ENCODE measurements at regions not wholly inside any gene's neighbourhood (a gene's known extent, or its start where the extent isn't known, plus 50 kb on each side); places are given as distances from the start of the nearest gene placed in this dataset.

DNA sequence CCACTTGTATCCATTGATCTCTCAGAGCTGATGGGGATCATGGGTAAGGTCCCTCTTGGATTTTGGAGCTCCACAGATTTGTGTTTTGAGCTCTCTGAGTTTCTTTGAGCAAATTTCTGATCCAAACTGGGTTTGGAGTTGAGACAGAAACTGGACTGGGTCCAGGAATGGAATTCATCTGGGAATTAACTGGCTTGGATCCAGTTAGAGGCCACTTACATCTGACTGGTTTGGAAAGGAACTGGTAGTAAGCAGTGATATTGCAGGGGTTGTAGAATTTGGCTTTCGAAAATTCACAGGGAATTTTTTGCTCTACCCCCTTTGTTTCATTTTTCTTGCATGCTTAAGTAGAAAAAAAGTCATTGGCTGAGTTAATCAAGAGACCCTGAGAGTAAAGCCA lies 245.6 kb downstream of the SEMA3D start:
- 0% methylated on average over 1 of the region's 1 CpG for WGBS (ENCODE audit: insufficient coverage, insufficient replicate concordance, low lambda C conversion rate, missing lambda C conversion rate)
- Histone ChIP-seq H3K27me3 (replicated peaks in 1 of 2; ENCODE audit: control insufficient read depth in 2 of 2, insufficient read depth in 2 of 2, low read length in 1 of 2) (no peaks in the 10 kb centered on the region), H3K9ac (ENCODE audit: control insufficient read depth, insufficient read depth, low read length) (no peak overlapping the region), H3K4me1 (ENCODE audit: control insufficient read depth, insufficient read depth, low read length) (no peaks in the 10 kb centered on the region), H2AFZ (ENCODE audit: control insufficient read depth, low read depth, low read length) (no peak overlapping the region), H3K4me3 (no peak overlapping the region), H3K36me3 (ENCODE audit: control insufficient read depth in 2 of 2, insufficient read depth in 2 of 2, low read length in 1 of 2) (no peaks in the 10 kb centered on the region), H3K9me3 (replicated peaks; ENCODE audit: control insufficient read depth, insufficient read depth, low read length) (no peaks in the 10 kb centered on the region), H4K20me1 (ENCODE audit: control insufficient read depth, insufficient read depth) (no peaks in the 10 kb centered on the region), H3K27ac (ENCODE audit: control insufficient read depth, insufficient read depth) (no peak overlapping the region), H3K4me2 (ENCODE audit: control insufficient read depth, insufficient read depth) (no peak overlapping the region), H3K79me2 (ENCODE audit: control insufficient read depth, insufficient read depth, low read length) (no peaks in the 10 kb centered on the region)
- DNase-seq (ENCODE audit: low read depth, low spot score) = no peak
- FAIRE-seq = no peak
- SMC1A ChIA-PET (ENCODE audit: uncharacterized antibody, unreplicated experiment) = interaction anchor here (0.6 kb wide), 1 partner anchor 580 kb away, joined by 4 read pairs; no protein-coding TSS in a partner anchor
- no peak for ATAC-seq
- in situ Hi-C loops (cut with MboI) = no loop called here
- intact Hi-C loops (cut with micrococcal nuclease; ENCODE audit: unreplicated experiment) = no loop called here
- no TSS peak for BruUV-seq (replicated peaks)
- POLR2A ChIA-PET = no interaction called here
- CTCF ChIA-PET = no interaction called here
- RAD21 ChIA-PET (ENCODE audit: unreplicated experiment) = no interaction called here
- TF ChIP-seq, protein P1, sequence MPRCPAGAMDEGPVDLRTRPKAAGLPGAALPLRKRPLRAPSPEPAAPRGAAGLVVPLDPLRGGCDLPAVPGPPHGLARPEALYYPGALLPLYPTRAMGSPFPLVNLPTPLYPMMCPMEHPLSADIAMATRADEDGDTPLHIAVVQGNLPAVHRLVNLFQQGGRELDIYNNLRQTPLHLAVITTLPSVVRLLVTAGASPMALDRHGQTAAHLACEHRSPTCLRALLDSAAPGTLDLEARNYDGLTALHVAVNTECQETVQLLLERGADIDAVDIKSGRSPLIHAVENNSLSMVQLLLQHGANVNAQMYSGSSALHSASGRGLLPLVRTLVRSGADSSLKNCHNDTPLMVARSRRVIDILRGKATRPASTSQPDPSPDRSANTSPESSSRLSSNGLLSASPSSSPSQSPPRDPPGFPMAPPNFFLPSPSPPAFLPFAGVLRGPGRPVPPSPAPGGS (IDR thresholded peaks at IDR 0.05; ENCODE audit: borderline replicate concordance, insufficient read depth, low read depth, low read length, poor library complexity, severe bottlenecking) = no peak
- no peak for TF ChIP-seq EED (IDR thresholded peaks at IDR 0.05; ENCODE audit: low read depth)
- no peak for TF ChIP-seq BRCA1 (IDR thresholded peaks at IDR 0.05; ENCODE audit: low read depth, low read length)
- no peak for TF ChIP-seq EZH2 (IDR thresholded peaks at IDR 0.05; ENCODE audit: borderline replicate concordance, control insufficient read depth, low read depth, low read length)
- TF ChIP-seq IKZF2 (IDR thresholded peaks at IDR 0.05) = no peak
- TF ChIP-seq, protein P2, sequence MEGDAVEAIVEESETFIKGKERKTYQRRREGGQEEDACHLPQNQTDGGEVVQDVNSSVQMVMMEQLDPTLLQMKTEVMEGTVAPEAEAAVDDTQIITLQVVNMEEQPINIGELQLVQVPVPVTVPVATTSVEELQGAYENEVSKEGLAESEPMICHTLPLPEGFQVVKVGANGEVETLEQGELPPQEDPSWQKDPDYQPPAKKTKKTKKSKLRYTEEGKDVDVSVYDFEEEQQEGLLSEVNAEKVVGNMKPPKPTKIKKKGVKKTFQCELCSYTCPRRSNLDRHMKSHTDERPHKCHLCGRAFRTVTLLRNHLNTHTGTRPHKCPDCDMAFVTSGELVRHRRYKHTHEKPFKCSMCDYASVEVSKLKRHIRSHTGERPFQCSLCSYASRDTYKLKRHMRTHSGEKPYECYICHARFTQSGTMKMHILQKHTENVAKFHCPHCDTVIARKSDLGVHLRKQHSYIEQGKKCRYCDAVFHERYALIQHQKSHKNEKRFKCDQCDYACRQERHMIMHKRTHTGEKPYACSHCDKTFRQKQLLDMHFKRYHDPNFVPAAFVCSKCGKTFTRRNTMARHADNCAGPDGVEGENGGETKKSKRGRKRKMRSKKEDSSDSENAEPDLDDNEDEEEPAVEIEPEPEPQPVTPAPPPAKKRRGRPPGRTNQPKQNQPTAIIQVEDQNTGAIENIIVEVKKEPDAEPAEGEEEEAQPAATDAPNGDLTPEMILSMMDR (IDR thresholded peaks at IDR 0.05 in 2 of 3, conservative IDR thresholded peaks at IDR 0.05 in 1 of 3; ENCODE audit: control insufficient read depth in 2 of 3, extremely low read depth in 1 of 3, insufficient read depth in 1 of 3, low read depth in 3 of 3, low read length in 3 of 3) = no peak
- TF ChIP-seq CEBPB (IDR thresholded peaks at IDR 0.05; ENCODE audit: borderline replicate concordance in 1 of 2, low read depth in 2 of 2, low read length in 2 of 2) = no peak
- no peak for TF ChIP-seq ZNF207 (IDR thresholded peaks at IDR 0.05; ENCODE audit: borderline replicate concordance)
- no peak for TF ChIP-seq ASH2L (IDR thresholded peaks at IDR 0.05; ENCODE audit: borderline replicate concordance, low read depth)
- TF ChIP-seq SMARCA5 (IDR thresholded peaks at IDR 0.05) = no peak
- TF ChIP-seq, protein P3, sequence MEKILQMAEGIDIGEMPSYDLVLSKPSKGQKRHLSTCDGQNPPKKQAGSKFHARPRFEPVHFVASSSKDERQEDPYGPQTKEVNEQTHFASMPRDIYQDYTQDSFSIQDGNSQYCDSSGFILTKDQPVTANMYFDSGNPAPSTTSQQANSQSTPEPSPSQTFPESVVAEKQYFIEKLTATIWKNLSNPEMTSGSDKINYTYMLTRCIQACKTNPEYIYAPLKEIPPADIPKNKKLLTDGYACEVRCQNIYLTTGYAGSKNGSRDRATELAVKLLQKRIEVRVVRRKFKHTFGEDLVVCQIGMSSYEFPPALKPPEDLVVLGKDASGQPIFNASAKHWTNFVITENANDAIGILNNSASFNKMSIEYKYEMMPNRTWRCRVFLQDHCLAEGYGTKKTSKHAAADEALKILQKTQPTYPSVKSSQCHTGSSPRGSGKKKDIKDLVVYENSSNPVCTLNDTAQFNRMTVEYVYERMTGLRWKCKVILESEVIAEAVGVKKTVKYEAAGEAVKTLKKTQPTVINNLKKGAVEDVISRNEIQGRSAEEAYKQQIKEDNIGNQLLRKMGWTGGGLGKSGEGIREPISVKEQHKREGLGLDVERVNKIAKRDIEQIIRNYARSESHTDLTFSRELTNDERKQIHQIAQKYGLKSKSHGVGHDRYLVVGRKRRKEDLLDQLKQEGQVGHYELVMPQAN (conservative IDR thresholded peaks at IDR 0.05) = no peak
- no peak for TF ChIP-seq SRF (IDR thresholded peaks at IDR 0.05; ENCODE audit: low read depth in 2 of 2, low read length in 2 of 2)
- TF ChIP-seq RB1 (IDR thresholded peaks at IDR 0.05; ENCODE audit: borderline replicate concordance) = no peak
- TF ChIP-seq TCF3 (IDR thresholded peaks at IDR 0.05; ENCODE audit: borderline replicate concordance, insufficient read depth, low read depth, low read length) = no peak
- TF ChIP-seq RAD51 (IDR thresholded peaks at IDR 0.05) = no peak
- TF ChIP-seq, protein P4, sequence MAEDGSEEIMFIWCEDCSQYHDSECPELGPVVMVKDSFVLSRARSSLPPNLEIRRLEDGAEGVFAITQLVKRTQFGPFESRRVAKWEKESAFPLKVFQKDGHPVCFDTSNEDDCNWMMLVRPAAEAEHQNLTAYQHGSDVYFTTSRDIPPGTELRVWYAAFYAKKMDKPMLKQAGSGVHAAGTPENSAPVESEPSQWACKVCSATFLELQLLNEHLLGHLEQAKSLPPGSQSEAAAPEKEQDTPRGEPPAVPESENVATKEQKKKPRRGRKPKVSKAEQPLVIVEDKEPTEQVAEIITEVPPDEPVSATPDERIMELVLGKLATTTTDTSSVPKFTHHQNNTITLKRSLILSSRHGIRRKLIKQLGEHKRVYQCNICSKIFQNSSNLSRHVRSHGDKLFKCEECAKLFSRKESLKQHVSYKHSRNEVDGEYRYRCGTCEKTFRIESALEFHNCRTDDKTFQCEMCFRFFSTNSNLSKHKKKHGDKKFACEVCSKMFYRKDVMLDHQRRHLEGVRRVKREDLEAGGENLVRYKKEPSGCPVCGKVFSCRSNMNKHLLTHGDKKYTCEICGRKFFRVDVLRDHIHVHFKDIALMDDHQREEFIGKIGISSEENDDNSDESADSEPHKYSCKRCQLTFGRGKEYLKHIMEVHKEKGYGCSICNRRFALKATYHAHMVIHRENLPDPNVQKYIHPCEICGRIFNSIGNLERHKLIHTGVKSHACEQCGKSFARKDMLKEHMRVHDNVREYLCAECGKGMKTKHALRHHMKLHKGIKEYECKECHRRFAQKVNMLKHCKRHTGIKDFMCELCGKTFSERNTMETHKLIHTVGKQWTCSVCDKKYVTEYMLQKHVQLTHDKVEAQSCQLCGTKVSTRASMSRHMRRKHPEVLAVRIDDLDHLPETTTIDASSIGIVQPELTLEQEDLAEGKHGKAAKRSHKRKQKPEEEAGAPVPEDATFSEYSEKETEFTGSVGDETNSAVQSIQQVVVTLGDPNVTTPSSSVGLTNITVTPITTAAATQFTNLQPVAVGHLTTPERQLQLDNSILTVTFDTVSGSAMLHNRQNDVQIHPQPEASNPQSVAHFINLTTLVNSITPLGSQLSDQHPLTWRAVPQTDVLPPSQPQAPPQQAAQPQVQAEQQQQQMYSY (CRISPR knock-in tag; IDR thresholded peaks at IDR 0.05) = no peak

All from GM12878 (cell line).